ENCODE measurements at regions not wholly inside any gene's neighbourhood (a gene's known extent, or its start where the extent isn't known, plus 50 kb on each side); places are given as distances from the start of the nearest gene placed in this dataset.

DNA sequence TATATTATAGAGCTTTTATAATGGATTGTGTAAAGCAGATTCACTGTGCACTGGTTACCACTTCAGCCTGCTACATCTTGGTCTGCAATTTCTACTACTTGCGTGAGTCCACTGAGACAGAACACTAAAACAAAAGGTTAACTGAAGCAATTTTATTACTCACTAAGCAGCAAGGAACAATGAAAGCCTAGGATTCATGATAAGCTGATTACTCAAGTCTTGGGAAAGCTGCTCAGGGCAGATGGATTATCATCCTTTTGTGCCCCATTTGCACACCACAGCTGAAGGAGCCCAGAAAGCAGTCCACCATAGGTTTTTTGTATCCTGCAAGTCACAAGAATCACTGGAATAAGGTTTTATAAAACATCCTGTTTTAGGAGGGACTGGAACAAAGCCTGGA lies 1215.2 kb upstream of the TMEFF2 start:
- TF ChIP-seq, protein P1, sequence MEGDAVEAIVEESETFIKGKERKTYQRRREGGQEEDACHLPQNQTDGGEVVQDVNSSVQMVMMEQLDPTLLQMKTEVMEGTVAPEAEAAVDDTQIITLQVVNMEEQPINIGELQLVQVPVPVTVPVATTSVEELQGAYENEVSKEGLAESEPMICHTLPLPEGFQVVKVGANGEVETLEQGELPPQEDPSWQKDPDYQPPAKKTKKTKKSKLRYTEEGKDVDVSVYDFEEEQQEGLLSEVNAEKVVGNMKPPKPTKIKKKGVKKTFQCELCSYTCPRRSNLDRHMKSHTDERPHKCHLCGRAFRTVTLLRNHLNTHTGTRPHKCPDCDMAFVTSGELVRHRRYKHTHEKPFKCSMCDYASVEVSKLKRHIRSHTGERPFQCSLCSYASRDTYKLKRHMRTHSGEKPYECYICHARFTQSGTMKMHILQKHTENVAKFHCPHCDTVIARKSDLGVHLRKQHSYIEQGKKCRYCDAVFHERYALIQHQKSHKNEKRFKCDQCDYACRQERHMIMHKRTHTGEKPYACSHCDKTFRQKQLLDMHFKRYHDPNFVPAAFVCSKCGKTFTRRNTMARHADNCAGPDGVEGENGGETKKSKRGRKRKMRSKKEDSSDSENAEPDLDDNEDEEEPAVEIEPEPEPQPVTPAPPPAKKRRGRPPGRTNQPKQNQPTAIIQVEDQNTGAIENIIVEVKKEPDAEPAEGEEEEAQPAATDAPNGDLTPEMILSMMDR (IDR thresholded peaks at IDR 0.05): no peak
- no peak for TF ChIP-seq POLR2A (IDR thresholded peaks at IDR 0.05)

Data from lower leg skin (tissue), 3 donors.